Choroid plexus epithelial cell (primary cell): ENCODE measurements at regions not wholly inside any gene's neighbourhood (a gene's known extent, or its start where the extent isn't known, plus 50 kb on each side); places are given as distances from the start of the nearest gene placed in this dataset.

Experiments used
- DNase-seq: peaks from one replicate; pipeline ENCODE4 v3.0.0-alpha.2; 2010; ENCODE audit warnings: low read depth
- H3K4me3 ChIP-seq: 2 replicates; pipeline ENCODE4 v1.5.1; 2011; ENCODE audit warnings: low read depth, mild to moderate bottlenecking, control low read depth, low read length, moderate library complexity
- TF ChIP-seq, protein P1 (sequence below): conservative IDR thresholded peaks from 2 replicates; pipeline ENCODE4 v1.5.1; 2011; ENCODE audit warnings: low read depth, mild to moderate bottlenecking, control low read depth, inconsistent platforms, low read length, moderate library complexity

- no peak for DNase-seq
- no peak overlapping the region for H3K4me3 ChIP-seq
- TF ChIP-seq, protein P1, sequence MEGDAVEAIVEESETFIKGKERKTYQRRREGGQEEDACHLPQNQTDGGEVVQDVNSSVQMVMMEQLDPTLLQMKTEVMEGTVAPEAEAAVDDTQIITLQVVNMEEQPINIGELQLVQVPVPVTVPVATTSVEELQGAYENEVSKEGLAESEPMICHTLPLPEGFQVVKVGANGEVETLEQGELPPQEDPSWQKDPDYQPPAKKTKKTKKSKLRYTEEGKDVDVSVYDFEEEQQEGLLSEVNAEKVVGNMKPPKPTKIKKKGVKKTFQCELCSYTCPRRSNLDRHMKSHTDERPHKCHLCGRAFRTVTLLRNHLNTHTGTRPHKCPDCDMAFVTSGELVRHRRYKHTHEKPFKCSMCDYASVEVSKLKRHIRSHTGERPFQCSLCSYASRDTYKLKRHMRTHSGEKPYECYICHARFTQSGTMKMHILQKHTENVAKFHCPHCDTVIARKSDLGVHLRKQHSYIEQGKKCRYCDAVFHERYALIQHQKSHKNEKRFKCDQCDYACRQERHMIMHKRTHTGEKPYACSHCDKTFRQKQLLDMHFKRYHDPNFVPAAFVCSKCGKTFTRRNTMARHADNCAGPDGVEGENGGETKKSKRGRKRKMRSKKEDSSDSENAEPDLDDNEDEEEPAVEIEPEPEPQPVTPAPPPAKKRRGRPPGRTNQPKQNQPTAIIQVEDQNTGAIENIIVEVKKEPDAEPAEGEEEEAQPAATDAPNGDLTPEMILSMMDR, result no peak
Measured at GRCh38 chr12:39011166-39011565, 105.8 kb upstream of the CPNE8 start.

DNA sequence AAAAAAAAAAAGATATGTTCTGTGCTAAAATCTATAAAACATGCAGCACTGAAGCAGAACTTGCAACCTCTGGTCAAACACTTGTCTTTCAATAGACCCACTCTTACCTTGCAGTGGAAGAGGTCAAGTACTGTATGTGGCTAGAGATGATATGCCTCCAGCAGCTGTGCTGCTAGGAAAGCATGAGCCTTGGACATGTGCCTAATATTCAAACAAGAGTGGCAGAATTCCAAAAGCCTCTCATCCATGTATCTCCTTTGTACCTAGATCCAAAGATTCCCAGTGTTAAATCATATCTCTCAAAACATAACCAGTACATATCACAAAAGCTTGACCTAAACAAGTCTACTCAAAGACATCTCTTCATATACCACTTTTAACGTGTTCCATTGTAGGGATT, 105.0 kb upstream of the CPNE8 start:
- no peak for DNase-seq
- H3K4me3 ChIP-seq, result no peak overlapping the region
- TF ChIP-seq, protein P1, result no peak

- no peak for DNase-seq
- TF ChIP-seq, protein P1, result no peak
Measured at GRCh38 chr12:39007619-39008018, 102.2 kb upstream of the CPNE8 start.

GRCh38 chr12:39006286-39006685, 100.9 kb upstream of the CPNE8 start:
- no peak overlapping the region for H3K4me3 ChIP-seq
- TF ChIP-seq, protein P1, result no peak
- DNase-seq, result no peak

More at GRCh38 chr12:39007619-39008018, 102.2 kb upstream of the CPNE8 start:
- H3K4me3 ChIP-seq, result no peak overlapping the region

DNA sequence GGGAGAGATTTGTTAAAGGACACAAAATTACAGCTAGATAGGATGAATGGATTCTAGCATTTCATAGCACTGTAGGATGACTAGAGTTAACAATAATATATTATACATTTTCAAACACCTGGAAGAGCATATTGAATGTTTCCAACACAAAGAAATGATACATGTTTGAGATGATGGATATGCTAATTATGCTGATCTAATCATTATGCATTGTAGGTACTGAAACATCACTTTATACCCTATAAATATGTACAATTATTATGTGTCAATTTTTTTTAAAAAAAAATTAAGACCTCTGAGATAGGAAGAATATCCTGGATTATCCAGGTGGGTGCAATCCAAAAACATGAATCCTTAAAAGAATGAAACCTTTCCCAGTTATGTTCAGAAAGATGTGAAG, 100.3 kb upstream of the CPNE8 start:
- H3K4me3 ChIP-seq, result no peak overlapping the region
- TF ChIP-seq, protein P1, result no peak
- DNase-seq, result no peak

DNA sequence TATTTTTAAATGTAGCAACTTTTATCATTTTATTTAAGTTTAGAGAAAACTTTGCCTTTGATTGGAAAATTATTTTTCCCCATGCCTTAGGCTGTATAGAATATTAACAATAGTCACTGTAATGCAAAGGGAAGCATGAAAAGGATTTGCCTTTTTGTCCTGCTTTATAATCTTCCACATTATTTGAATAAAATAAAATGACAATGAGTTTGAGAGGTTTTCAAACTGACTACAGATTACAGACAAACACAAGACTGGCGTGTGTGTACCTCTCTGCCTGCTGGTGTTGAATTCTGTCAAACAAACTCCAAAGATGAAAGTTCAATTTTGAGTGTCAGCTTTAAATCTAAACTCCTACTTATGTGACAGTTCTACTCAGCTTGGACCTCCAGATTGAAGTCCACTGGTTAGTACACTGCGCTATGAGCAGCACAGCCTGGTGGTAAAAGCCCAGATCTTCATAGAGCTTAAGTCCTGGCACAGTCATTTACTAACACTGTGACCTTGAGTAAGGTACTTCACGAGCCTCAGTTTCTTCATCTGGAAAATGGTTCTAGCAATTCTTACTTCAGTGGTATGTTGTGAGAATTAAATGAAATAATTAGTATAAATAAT, 98.3 kb upstream of the CPNE8 start:
- TF ChIP-seq, protein P1, result no peak
- H3K4me3 ChIP-seq, result no peak overlapping the region
- DNase-seq, result no peak

DNA sequence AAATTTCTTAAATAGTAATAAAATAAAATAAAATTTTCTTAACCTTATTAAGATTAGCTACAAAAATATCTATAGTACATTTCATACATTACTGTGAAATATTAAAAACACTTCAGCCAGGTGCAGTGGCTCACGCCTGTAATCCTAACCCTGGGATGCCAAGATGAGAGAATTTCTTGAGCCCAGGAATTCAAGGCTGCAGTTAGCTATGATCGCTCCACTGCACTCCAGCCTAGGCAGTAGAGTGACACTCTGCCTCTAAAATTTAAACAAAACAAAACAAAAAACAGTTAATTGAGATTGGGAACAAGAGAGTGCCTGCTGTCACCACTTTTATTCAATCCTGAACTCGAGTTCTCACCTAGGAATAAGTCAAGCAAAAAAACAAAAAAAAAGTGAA, 95.0 kb upstream of the CPNE8 start:
- TF ChIP-seq, protein P1, result no peak
- H3K4me3 ChIP-seq, result no peak overlapping the region
- no peak for DNase-seq
